Activated CD4-positive, alpha-beta T cell treated with anti-CD3 and anti-CD28 coated beads, Interleukin-2, amount 50 U/mL, for 48 hours (primary cell): ENCODE measurements at regions not wholly inside any gene's neighbourhood (a gene's known extent, or its start where the extent isn't known, plus 50 kb on each side); places are given as distances from the start of the nearest gene placed in this dataset.

Experiments
- DNase-seq, 2 experiments: peaks; one replicate each; pipeline ENCODE4 v3.0.0-alpha.2; 2020

GRCh38 chr2:240347949-240348500 is 87.4 kb upstream of the GPC1 start:
- no peak for DNase-seq

- no peak for DNase-seq
Measured at GRCh38 chr2:240348522-240348921, 86.9 kb upstream of the GPC1 start.

DNA sequence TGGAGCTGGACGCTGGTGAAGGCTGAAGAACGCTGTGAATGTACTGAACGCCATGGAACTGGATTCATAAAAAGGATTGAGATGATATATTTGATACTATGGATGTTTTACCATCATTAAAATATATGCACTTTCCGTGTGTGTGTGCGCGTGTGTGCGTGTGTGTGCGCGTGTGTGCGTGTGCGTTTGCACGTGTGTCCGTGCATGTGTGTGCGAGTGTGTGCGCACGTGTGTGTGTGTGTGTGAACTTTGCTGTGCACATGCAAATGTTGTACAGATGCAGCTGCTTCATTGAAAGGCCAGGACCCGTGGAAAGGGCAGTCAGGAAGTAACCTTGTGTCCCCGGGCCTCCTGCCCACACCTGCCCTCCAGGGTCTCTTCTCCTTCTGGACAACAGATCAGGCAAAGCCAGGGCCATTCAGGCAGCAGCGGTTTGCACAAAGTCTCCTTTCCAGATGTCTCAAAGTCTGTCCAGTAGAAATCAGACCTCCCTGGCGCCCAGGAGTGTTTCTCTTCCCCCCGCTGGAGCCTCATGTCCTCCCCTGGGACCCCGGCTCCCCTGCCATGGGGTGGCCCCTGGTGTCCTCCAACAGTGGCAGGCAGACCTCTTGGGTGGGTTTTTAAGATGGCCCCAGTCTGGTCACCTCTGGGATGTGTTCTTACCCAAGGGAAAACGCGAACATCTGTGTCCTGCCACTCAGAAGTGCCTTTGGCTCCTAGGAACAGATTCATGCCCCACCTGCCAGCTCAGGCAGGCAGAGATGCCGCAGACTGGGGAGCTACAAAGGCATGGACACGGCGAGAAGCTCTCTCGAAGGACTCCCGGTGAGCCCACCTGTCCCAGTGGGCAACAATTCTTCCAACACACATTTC is 86.1 kb upstream of the GPC1 start:
- DNase-seq = no peak

GRCh38 chr2:240350006-240350355 is 85.5 kb upstream of the GPC1 start:
- no peak for DNase-seq

DNA sequence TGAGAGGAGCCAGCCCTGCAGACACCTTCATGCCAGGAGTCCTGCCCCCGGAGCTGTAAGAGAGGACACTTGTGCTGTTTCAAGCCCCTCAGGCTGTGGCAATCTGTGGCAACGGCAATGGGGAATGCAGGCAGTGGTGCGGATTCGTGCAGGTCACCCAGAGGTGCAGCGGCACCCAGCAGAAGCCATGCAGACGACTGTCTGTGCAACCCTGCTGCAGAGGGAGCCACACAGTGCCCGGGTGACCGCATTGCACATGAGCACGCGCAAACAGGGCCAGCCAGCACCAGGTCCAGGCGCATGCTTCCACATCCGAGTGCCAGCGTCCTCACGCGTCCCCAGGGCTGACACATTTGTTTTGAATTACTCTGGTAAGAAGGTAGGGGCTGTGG is 84.8 kb upstream of the GPC1 start:
- DNase-seq = no peak

GRCh38 chr2:240351088-240351741 is 84.2 kb upstream of the GPC1 start:
- DNase-seq = no peak

- no peak for DNase-seq
Measured at GRCh38 chr2:240351826-240352426, 83.5 kb upstream of the GPC1 start.

GRCh38 chr2:240353086-240353798 is 82.2 kb upstream of the GPC1 start:
- no peak for DNase-seq

DNA sequence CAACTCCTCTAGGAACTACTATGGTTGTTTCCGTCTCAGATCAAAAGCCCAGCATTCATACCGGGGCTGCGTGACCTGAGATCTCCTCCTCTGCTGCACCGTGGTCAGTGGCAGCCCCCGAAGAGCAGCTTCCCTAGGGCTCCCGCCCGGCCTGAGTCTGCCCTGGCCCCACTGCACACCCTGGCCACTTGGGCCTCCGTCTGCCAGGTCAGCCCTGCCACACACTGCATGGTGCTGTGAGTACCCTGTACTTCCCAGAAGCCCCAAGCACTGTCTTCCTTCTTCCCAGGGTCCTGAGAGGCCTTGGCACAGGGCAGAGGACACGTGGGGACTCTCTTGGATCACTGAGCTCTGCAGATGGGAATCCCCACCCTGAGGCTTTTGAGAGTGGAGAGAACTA is 81.5 kb upstream of the GPC1 start:
- no peak for DNase-seq

- DNase-seq = no peak
Measured at GRCh38 chr2:240355001-240355891, 80.2 kb upstream of the GPC1 start.

DNA sequence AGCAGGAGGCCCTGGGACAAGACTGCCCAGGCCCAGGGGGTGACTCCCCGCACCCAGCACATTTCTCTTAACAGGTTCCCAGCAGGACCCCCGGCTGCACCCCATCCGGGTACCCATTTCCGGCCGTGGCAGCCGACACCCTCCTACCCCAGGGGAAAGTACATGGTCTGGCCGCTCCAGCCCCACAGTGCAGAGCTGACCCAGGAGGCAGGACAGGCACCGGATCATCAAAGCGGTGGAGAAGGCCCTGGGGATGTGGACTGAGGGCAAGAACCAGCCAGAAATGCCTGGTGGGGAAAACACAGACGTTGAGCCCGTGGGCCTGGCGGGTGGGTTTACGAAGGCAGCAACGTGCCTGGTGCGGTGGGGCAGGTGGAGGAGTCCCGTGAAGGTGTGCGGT is 79.5 kb upstream of the GPC1 start:
- no peak for DNase-seq

DNA sequence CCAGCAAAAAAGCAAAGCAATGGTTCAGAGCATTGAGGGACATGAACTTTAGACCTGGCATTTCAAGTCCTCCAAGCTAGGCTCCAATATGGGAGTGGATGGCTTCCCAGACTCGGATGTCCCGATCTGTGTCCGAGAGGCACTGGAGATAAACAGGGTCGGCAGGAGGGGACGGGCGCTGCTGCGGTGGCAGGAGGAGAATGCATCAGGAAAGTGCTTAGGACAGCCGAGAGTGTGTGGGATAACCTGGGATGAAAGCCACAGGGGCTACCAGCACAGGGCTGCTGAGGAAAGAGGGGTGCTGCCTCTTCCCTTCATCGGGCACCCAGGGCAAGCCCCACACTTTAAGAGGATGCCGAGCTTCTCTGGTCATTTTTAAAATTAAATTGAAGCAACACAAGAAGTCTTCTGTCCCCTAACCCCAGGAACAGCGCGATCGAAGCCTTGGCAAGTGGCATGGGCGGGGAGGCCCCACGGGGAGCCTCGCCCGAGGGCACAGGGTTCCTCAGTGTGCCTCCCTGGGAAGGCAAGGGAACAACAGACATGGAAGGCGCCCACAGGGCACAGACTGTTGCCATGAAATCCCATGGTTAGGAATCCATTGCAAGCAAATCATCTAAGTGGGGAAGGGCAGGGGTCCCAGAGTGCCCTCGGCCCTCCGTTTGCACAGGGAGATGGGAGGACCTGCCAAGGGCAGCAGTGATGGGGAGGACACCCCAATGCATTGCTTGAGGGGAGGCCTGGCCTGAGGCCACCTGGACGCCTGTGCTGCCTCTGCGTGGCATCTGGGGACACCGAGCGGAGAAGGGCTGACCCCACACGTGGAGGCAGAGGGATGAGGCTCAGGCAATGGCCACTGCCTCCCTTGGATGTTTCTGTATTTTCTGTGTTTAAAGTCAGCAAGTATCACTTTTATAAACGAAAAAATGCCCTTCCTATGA is 78.5 kb upstream of the GPC1 start:
- no peak for DNase-seq

GRCh38 chr2:240357641-240358012 is 77.8 kb upstream of the GPC1 start:
- no peak for DNase-seq

- DNase-seq = no peak
Measured at GRCh38 chr2:240358080-240358479, 77.4 kb upstream of the GPC1 start.

GRCh38 chr2:240358821-240359397 is 76.6 kb upstream of the GPC1 start:
- DNase-seq = no peak

DNA sequence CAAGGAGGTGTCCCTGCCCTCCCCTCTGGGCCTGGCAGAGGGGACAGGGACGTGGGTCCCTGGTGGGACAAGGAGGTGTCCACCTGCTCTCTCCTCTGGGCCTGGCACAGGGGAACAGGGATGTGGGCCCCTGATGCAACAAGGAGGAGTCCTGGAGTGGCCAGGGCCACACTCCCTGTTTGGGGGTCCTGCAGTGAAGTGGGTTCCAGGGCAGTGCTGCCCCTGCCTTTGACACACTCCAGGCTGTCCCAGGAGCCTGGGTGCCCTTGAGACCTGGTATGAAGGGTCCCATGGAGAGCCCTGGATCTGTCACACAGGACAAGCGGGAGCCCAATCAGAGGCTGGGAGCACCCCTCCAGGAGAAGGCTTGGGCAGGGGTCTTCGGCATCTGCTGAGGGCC is 75.8 kb upstream of the GPC1 start:
- no peak for DNase-seq

GRCh38 chr2:240360645-240361475 is 74.6 kb upstream of the GPC1 start:
- DNase-seq = no peak

GRCh38 chr2:240362216-240362755 is 73.2 kb upstream of the GPC1 start:
- no peak for DNase-seq
